GM18520 (cell line): ENCODE measurements at regions not wholly inside any gene's neighbourhood (a gene's known extent, or its start where the extent isn't known, plus 50 kb on each side); places are given as distances from the start of the nearest gene placed in this dataset.
"Not testable (repeated sequence)": the region's sequence is repeated elsewhere in the genome, so short reads cannot be mapped to it uniquely, and the experiment has no call there.

Source experiments
- ATAC-seq: cut with Tn5 transposase; IDR thresholded peaks from one replicate; pipeline ENCODE4 v1.9.1; 2021; ENCODE audit not compliant: unreplicated experiment

- no peak for ATAC-seq
Observed at GRCh38 chr9:120338340-120338739, 241.6 kb downstream of the CDK5RAP2 start.

GRCh38 chr9:120337131-120337530, 242.8 kb downstream of the CDK5RAP2 start:
- no peak for ATAC-seq

GRCh38 chr9:120336753-120337090, 243.2 kb downstream of the CDK5RAP2 start:
- no peak for ATAC-seq

GRCh38 chr9:120336021-120336752, 243.8 kb downstream of the CDK5RAP2 start:
- no peak for ATAC-seq

GRCh38 chr9:120331913-120332312, 248.1 kb downstream of the CDK5RAP2 start:
- ATAC-seq: no peak

GRCh38 chr9:120330031-120330430, 249.9 kb downstream of the CDK5RAP2 start:
- no peak for ATAC-seq

GRCh38 chr9:120327322-120327721, 252.6 kb downstream of the CDK5RAP2 start:
- no peak for ATAC-seq

- ATAC-seq: no peak
Observed at GRCh38 chr9:120326049-120326693, 253.8 kb downstream of the CDK5RAP2 start.

- ATAC-seq: peak; percentile 58
Observed at GRCh38 chr9:120324996-120325642, 254.8 kb downstream of the CDK5RAP2 start.

GRCh38 chr9:120324461-120324860, 255.5 kb downstream of the CDK5RAP2 start:
- no peak for ATAC-seq

GRCh38 chr9:120323125-120323524, 256.8 kb downstream of the CDK5RAP2 start:
- ATAC-seq: no peak

- no peak for ATAC-seq
Observed at GRCh38 chr9:120319452-120319851, 260.5 kb downstream of the CDK5RAP2 start.

- no peak for ATAC-seq
Observed at GRCh38 chr9:120315154-120315553, 264.8 kb downstream of the CDK5RAP2 start.

- ATAC-seq: no peak
Observed at GRCh38 chr9:120312031-120312430, 267.9 kb downstream of the CDK5RAP2 start.

GRCh38 chr9:120310035-120310434, 269.9 kb downstream of the CDK5RAP2 start:
- ATAC-seq: no peak

GRCh38 chr9:120308495-120308894, 271.5 kb downstream of the CDK5RAP2 start:
- no peak for ATAC-seq

- no peak for ATAC-seq
Observed at GRCh38 chr9:120307599-120307998, 272.4 kb downstream of the CDK5RAP2 start.

GRCh38 chr9:120306561-120306960, 273.4 kb downstream of the CDK5RAP2 start:
- no peak for ATAC-seq

- no peak for ATAC-seq
Observed at GRCh38 chr9:120306088-120306487, 273.9 kb downstream of the CDK5RAP2 start.

GRCh38 chr9:120304896-120305295, 275.1 kb downstream of the CDK5RAP2 start:
- not testable (repeated sequence) for ATAC-seq

GRCh38 chr9:120303519-120303918, 276.4 kb downstream of the CDK5RAP2 start:
- ATAC-seq: no peak

- ATAC-seq: no peak
Observed at GRCh38 chr9:120299785-120300184, 280.2 kb downstream of the CDK5RAP2 start.
